SK-N-MC (cell line): ENCODE measurements at regions not wholly inside any gene's neighbourhood (a gene's known extent, or its start where the extent isn't known, plus 50 kb on each side); places are given as distances from the start of the nearest gene placed in this dataset.

Experiments used
- EZH2 ChIP-seq: fragments of 200-600 bp; sonication (generic); IDR thresholded peaks from one replicate; pipeline ENCODE4 v1.6.1; 2017; ENCODE audit warnings: antibody characterized with exemption
- FOXP2 ChIP-seq: optimal IDR thresholded peaks from 2 replicates; pipeline ENCODE3; 2011; ENCODE audit warnings: mild to moderate bottlenecking, moderate library complexity; ENCODE audit not compliant: insufficient read depth; ENCODE audit errors: extremely low read length, control extremely low read depth
- POLR2AphosphoS5 ChIP-seq: IDR thresholded peaks from 2 replicates; pipeline ENCODE4 v1.6.1; 2012; ENCODE audit warnings: mild to moderate bottlenecking, low read depth, low read length, borderline replicate concordance

DNA sequence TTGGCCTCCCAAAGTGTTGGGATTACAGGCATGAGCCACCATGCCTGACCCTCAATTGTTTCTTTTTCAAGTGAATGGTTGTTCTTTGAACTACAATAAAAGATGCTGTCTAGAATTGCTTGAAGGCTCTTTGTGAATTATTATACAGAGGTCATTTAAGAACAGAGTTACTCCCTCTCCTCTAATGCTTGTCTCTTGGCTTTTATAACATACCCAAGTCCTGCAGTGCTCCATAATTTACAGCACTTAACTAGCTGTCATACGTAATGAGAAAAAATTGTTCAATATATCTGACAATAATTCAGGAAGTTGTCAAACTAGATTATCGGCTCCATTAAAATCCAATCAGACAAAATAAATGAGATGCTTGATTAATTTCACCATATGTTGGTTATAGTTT, 823.0 kb upstream of the ATXN7L3B start:
- TF ChIP-seq POLR2AphosphoS5, result no peak
- TF ChIP-seq FOXP2, result no peak
- TF ChIP-seq EZH2, result no peak
